GM21360 (cell line): ENCODE measurements at regions not wholly inside any gene's neighbourhood (a gene's known extent, or its start where the extent isn't known, plus 50 kb on each side); places are given as distances from the start of the nearest gene placed in this dataset.

Source experiments
- ATAC-seq: cut with Tn5 transposase; IDR thresholded peaks from one replicate; pipeline ENCODE4 v1.9.1; 2021; ENCODE audit warnings: mild to moderate bottlenecking, moderate library complexity; ENCODE audit not compliant: unreplicated experiment

DNA sequence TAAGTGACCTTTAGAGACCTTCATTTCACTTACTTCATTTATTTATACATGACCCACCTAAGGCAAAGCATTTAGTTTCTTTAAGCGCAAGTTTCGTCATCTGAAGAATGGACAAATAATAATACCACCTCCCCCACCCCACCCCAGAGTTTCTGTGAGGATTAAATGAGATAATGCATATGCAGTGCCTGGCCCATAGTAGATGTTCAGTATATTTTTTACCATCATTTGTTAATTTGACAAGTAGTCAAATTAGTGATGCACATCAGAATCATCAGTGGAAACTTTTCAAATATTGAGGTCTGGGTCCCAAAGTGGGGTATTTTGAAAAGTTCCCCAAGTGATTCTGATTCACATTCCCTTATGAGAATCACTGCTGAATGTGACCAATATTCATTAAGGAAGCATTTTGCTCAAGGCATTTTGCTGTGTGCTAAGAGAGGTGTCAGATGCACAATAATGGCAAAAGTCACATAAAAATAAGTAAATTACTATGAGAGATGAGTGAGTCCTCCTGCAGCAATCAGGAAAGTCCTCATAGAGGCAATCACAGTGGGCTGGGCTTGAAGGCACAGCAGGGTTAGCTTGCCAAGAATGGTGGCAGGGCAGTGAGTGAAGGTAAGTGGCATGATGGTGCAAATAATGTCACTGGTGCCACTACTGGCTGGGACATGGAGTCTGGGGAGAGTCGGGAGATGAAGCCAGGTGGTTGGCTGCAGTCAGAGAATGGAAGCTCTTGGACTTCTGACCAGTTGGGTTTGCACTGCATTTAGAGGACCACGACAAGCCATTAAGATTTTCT, 244.1 kb downstream of the PTEN start:
- no peak for ATAC-seq

DNA sequence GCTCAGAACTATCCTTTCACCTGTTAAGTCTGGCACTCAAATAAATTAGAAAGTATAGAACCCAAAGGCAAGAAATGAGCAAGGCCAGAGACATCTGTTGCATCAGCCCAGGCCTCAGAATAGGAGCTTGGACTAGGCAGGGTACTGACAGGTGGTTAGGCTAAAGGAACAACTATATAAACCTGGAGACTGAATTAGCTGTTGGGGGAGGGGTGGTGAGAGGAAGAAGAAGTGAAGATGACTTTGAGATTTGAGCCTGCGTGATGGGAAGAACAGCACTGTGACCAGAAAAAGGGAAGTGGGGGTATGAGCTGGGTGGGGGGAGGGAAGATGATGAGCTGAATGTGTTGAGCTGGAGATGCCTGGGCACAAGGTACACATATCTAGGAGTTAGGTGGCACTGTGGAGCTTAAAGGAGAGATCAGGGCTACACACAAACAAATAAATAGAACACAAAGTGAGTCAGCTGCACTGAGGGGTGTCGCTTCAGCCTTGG, 244.7 kb downstream of the PTEN start:
- ATAC-seq, result peak; percentile 36

DNA sequence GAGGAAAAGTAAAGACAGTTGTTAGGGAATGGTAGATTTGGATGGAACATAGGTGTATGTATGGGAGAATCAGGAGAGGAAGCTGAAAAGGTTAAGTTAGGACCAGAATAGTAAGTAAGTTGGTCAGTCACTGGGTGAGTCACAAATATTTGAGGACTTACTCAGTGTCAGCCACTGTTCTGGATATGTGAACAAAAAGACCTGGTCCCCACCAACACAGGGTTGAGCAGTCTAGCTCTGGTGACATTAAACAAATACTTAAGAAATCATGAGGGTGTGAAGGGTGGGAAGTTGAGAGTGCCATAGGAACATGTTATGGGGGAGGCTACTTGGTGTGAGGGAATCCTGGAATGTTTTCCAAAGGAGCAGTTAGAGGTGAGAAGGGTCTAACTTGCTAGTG, 246.9 kb downstream of the PTEN start:
- ATAC-seq, result no peak

DNA sequence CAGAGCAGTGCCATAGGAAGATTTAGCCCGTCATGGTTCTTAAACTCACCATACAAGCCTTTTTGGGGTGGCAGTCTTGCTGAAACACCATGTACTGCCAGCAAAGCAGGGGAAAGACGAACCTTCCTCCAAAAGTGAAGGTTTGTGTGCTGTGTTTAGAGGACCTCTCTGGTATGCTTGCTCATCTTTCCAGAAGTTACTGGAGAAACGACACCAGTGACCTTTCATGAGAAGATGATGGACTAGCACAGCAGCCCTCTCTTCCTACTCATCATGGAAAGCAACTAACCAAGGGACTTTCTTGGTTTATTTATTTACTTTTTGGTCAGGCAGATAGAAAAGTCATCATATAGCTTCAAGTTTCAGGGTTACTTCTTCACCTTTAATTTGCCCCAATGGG, 247.4 kb downstream of the PTEN start:
- no peak for ATAC-seq

DNA sequence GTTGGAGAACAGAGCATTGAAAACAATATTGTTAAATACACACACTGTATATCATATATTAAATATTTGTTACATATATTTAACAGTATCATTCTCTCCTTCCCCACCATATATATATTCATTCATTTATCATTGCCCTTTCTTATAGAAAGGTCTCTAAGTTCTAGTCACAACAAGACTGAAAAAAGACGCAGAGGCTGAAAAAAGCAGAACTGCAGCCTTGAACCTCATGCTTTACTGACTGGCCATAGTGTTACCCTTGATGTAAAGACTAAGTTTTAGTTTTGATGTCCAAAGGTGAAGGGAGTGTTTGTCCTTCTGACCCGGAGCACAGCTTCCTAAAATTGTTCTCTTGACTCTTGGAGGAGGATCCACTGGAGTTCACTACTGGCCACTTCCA, 247.9 kb downstream of the PTEN start:
- no peak for ATAC-seq

DNA sequence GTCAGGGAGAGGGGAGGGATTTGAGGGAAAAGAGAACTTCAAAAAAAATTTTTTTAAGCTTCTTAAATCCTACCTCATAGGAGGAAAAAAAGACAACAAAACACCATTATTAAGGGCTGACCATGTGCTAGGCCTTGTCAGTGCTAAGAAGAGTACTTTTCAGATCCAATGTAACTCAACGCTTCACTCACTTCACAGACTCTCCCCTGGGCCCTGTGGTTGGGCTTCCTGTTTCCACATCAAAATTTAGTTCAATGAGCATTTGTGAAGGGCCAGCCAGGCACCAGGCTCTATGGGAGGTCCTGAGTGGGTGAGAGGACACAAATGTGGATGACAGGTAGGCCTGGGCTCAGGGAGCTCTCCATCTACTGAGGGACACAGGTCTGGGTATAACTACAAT, 249.8 kb downstream of the PTEN start:
- no peak for ATAC-seq

DNA sequence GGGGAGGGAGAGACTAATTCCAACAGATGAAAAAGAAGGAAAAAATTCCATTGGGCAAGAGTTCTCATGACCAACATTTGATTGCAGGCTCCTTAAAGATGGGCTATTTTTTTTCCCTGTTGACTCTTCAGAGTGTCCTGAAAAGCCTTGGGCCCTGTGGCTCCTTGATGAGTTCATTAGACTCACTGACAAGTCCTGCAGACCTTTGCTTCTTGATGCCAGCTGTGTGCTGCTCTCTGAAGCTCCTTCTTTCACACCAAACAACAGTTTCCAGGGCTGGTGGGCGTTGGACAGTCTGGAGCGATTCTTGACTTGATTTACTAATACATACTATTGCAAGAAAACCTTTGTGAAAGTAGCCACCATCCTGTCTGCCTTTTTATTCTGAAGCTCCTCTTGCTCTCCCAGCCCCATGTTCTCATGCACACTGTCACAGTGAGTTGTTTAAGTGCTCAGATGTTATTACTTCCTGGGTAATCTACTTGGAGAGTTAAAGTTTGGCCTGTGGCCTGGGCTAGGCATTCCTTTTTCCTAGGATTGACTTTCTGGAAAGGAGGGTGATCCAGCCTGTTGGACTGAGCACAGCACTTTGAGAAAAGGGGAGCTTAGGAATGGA, 250.3 kb downstream of the PTEN start:
- no peak for ATAC-seq

DNA sequence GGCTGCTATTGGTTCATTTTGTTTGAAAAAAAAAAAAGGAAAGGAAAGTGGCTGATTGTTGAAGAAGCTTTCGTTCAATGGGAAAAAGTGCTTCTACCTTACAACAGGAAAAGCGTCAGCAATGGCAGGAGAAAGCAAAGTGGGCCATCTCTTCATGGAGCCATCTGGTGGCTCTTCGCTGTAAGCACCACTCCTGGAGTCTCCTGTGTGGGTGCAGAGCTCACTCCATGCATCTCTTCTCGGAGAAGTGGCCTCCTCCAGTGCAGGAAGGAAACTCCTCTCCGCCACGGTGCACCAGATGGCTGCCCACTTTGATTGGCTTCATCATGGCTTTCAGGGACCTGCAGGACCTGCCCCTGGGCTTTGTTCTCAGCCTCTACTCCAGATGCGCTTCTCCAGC, 250.9 kb downstream of the PTEN start:
- ATAC-seq, result peak; percentile 33

DNA sequence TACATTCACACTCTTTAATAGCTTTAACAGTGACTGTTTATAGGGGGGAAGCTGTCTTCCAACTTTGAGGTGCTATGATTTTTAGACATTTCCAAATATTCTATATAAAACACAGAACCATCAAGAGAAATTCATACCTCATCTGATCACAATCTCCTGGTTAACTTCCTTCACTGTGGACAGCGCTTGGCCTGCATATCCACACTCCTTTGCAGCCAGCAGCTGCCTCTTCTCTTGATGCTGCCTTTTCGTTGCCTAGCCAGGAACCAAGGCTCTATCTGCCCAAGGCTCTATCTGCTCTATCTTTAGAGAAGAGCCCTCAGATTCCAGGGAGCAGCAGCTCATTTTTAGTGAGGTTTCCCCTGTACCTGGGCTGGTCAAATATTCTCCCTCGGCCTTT, 252.0 kb downstream of the PTEN start:
- no peak for ATAC-seq

DNA sequence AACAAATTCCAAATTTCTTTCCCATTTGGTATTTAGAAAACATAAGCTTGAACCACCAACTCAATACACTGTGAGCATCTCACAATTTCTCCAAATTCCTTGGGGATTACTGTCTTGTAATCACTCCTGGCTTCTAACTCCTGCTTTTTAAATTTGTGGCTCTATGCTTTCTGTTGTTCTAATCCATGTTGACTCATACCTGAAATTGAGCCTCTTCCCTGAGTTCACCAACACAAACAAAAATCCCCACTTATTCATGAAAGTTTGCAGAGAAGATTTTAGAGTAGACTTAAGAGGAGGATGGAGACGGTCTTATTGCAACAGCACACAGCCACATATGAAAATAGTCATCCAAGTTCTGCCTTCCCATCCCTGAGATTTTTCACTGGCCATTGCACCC, 252.5 kb downstream of the PTEN start:
- ATAC-seq, result no peak

DNA sequence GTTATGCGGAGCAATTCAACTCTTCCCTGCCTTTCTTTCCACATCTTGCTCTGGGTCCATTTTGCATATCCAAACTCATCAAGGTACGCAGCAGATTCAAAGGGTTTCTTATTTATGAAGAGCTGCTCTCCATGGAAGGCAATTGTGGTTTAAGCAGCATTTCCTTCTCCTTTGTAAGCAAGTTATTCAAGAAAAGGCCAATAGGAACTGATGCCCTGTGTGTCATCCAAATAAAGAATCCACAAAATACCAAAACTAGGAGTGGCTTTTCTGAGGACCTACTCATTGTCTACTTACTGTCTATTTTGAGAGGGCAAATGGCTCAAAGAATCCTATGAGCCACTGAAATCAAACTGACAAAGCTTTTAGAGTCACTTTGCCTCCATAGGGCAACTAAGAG, 253.1 kb downstream of the PTEN start:
- ATAC-seq, result no peak

DNA sequence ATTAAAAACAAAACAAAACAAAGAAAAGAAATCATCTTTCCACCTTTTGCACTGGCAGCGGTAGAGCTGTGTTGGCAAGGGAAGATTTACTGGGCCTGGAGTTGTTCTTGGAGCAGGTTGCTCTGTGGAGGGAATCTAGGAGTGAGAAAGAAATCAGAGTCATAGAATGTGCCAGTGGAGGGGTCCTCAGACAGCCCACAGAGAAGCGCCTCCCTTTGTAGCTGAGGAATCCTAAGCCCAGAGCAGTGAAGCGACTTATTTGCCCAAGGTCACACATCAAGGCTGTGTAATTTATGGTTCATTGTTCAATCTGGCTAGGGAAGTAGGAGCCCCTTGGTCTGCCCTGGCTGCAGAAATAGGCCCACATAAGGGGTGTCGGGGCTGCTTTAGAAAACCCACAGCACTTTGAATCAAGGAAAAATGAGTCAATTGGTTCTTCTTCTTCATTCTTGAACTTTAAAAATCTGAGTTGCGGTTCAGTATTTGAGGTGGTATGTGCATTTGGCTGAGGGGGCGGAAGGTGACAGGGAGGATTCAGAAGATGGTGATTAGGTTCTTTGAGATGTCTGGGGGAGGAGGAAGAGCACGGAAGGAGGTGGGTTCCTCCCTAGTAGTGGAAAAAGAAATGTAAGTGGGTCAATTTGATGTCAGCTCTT, 253.7 kb downstream of the PTEN start:
- ATAC-seq, result no peak

DNA sequence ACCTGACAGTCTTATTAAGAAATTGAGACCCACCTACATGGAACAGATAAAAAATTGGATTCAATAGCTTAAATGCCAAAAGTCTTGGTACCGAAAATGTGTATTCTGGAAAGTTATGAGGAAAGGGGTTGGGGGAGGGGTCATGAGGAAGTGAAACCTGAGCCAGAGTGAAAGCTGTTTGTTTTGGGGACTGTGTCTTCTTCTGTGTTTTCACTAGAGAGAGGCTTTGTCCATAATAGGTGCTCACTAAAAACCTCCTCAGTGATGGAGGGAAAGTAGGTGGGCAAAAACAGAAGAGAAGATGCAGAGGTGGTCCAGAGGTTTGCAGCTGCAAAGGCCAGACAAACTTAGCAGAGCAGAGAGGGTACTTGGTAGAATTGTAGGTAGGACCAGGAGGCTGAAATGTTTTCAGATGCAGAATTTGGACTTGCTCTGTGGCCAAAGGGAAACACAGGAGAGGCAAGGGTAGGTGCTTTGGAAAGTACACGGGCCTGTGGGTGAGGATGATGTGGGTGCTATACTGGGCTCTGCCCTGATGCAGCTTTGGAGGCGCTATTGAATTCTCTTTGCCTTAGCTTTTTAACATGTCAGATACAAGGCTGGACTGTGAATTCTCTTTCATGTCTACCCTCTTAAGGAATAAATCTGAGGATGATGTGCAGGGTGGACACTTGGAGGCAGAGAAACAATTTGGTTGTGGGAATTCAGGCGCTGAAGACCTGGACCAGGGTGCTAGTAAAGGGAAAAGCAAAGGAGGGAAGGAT, 254.6 kb downstream of the PTEN start:
- no peak for ATAC-seq

DNA sequence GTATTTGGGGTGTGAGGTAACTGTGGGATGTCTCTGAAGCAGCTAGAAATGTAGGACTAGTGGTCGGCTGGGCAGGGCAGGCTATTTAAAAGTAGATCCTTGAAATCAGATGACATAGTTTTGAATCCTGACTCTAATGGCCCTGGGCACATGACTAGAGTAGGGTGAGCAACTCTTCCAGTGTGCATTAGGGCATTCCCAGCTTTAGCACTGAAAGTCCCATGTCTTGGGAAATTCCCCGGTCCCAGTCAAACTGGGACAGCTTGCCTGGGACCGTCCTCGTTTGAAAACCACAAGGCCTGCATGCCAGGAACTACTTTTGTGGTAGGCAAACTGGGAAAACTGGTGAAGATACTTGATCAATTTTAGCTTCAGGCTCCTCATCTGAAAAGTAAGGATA, 255.3 kb downstream of the PTEN start:
- no peak for ATAC-seq

DNA sequence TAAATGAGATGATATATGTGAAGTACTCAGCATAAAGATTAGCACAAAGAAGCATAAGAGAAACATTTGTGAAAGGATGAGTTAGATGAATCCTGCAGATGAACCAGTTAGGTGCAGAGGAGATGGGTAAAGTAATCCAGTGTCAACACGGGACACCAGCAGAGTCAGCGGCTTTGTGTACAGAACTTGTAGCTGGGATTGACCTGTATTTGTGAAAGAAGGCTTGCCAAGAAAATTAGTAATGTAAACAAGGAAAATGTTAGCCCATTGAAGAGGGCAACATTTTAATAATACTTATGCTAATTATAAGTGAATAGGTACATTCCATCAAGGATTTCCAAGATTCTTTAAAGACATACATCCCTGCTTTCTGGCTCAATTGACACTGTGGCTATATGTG, 255.7 kb downstream of the PTEN start:
- ATAC-seq, result no peak

DNA sequence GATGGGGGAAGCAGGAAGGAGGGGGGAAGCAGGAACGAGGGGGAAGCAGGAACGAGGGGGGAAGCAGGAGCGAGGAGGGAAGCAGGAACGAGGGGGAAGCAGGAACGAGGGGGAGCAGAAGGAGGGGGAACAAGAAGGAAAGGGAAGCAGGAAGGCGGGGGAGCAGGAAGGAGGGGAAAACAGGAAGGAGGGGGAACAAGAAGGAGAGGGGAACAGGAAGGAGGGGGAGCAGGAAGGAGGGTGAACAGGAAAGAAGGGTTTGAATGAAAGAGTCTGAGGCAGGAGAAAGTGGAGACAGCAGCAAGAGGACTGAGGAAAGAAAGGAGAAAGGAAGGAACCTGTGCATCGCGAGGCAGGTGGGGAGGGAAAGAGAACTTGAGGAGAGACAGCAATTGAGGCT, 256.6 kb downstream of the PTEN start:
- ATAC-seq, result no peak

DNA sequence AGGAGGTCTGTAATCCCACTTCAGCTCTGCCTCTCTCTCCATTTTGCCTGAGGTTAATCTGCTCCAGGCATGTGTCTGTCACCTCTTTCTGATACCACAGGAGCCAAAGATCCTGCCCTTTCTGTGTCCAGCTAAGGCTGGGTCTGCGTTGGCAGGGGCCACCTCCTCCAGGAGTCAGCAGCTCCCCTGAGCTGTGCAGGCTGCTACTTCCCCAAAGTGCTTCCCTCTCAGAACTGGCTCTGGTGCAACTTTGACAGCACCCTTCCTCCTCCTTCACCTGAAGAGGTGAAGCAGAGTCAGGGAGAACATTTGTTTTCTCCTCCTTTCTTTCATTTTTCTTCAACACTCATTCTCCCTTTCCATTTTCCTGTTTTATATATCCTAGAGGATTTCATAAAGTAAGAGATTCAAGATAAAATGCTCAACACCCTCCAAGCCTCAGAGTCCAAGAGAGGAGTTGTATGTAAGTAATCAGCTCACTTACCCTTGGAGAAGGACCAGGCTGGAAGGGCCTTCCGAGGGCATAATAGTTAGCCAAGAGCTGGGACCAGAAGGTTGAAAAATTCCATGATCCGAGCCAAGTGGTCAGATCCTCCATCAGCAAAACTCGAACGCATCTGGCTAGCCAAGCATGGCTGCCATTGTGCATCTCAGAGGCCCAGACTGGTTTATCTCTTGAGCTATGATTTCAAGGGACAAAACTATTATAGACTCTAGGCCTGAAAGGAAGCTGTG, 257.3 kb downstream of the PTEN start:
- no peak for ATAC-seq

DNA sequence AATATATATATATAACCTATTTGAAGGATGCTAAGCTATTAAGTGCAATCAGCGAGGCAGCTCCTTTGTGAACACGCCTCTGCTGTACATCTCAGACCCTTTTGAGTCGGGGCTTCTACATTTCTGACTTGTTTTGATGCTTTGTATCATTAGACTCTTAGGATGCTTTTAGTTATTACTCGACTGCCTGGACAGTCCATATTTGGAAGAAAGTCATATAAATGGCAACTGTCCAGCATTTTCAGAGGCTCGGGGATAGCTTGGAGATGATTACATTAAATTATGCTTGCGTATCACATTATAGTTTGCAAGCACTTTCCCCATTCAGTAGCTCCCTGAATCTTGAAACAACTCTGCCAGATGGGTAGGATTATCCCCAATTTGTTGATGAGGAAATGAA, 257.9 kb downstream of the PTEN start:
- no peak for ATAC-seq

DNA sequence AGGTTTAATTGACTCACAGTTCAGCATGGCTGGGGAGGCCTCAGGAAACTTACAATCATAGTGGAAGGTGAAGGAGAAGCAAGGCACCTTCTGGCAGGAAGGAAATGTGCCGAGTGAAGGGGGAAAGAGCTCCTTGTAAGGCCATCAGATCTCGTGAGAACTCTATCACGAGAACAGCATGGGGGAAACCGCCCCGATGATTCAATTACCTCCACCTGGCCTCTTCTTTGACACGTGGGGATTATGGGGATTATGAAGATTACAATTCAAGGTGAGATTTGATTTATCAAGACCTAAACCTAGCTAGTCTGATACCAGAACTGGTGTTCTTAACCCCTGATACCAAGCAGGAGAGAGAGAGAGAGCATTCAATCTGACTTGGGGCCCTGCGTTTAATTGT, 258.7 kb downstream of the PTEN start:
- no peak for ATAC-seq

DNA sequence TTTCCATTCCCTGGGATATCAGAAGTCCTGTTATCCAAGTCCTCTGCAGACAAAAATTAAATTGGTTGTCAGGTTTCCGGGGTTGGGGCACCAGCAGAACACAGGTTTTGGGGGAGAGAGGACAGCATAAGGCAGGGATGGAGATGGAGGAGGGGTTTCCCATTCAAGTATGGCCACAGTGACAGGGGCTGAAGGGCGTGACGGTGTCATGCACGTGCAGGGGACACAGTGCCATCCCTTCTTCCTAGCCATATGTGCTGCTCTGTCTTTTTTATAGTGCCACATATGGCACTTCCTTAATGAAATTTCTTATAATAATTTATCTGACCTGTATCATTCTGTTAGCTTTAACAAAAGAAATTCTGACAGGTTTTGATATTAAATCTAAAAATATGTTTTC, 259.2 kb downstream of the PTEN start:
- no peak for ATAC-seq

DNA sequence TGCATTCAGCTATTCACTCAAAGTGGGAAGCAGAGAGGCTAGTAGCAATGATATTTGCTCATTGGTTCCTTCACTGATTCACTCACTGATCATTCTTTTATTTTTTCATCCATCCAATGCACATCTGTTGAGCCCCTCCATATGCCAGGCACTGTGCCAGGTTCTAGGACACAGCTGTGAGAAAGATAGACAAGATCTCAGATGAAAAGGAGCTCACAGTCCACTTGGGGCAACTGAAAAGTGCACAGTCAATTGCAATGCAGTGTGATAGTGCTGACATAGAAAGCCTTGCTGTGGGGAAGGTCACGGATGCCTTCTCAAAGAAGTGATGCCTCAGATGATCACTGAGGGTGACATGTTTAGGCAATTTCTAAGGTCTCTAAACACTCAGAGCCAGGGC, 262.3 kb downstream of the PTEN start:
- ATAC-seq, result no peak
